H9 (cell line): ENCODE measurements at regions not wholly inside any gene's neighbourhood (a gene's known extent, or its start where the extent isn't known, plus 50 kb on each side); places are given as distances from the start of the nearest gene placed in this dataset.

Experiments used
- DNase-seq: peaks from one replicate; pipeline ENCODE4 v3.0.0-alpha.2; 2017
- H2AFZ ChIP-seq: one replicate; pipeline ENCODE4 v1.6.1; 2013; ENCODE audit warnings: mild to moderate bottlenecking, low read length, control low read depth, moderate library complexity
- H2AK5ac ChIP-seq: 2 replicates; pipeline ENCODE4 v1.6.1; 2013; ENCODE audit warnings: low read length, control low read depth, mixed read lengths; ENCODE audit not compliant: insufficient read length
- H2BK120ac ChIP-seq: one replicate; pipeline ENCODE4 v1.6.1; 2013; ENCODE audit warnings: low read depth, mild to moderate bottlenecking, low read length, control low read depth, inconsistent platforms; ENCODE audit not compliant: poor library complexity, severe bottlenecking
- H2BK12ac ChIP-seq: 2 replicates; pipeline ENCODE4 v1.6.1; 2013; ENCODE audit warnings: low read length, control low read depth, mixed read lengths, low read depth; ENCODE audit not compliant: insufficient read length
- H2BK15ac ChIP-seq: 2 replicates; pipeline ENCODE4 v1.6.1; 2013; ENCODE audit warnings: low read depth, low read length, control low read depth
- H2BK20ac ChIP-seq: one replicate; pipeline ENCODE4 v1.6.1; 2013; ENCODE audit warnings: low read depth, mild to moderate bottlenecking, low read length, control low read depth, inconsistent platforms; ENCODE audit not compliant: poor library complexity, severe bottlenecking
- H2BK5ac ChIP-seq: 2 replicates; pipeline ENCODE4 v1.6.1; 2013; ENCODE audit warnings: low read length, control low read depth, mixed read lengths; ENCODE audit not compliant: insufficient read length
- H3K14ac ChIP-seq: 2 replicates; pipeline ENCODE4 v1.6.1; 2013; ENCODE audit warnings: low read length, control low read depth; ENCODE audit not compliant: insufficient read depth
- H3K18ac ChIP-seq: 2 replicates; pipeline ENCODE4 v1.6.1; 2013; ENCODE audit warnings: low read depth, mild to moderate bottlenecking, mixed read lengths, low read length, control low read depth; ENCODE audit not compliant: insufficient read length
- H3K23ac ChIP-seq: 2 replicates; pipeline ENCODE4 v1.6.1; 2013; ENCODE audit warnings: low read length, control low read depth, mixed read lengths, low read depth; ENCODE audit not compliant: insufficient read length
- H3K23me2 ChIP-seq: 2 replicates; pipeline ENCODE4 v1.6.1; 2013; ENCODE audit warnings: low read depth, mild to moderate bottlenecking, mixed read lengths, low read length, control low read depth; ENCODE audit not compliant: insufficient read length, poor library complexity, severe bottlenecking
- H3K27ac ChIP-seq: 2 replicates; pipeline ENCODE4 v1.5.1; 2013; ENCODE audit warnings: low read length, control low read depth, mixed read lengths, low read depth; ENCODE audit not compliant: insufficient read length
- H3K27me3 ChIP-seq: 2 replicates; pipeline ENCODE4 v1.6.1; 2013; ENCODE audit warnings: low read length, control low read depth, inconsistent platforms; ENCODE audit not compliant: insufficient read depth
- H3K4ac ChIP-seq: 2 replicates; pipeline ENCODE4 v1.6.1; 2013; ENCODE audit warnings: low read depth, mild to moderate bottlenecking, control low read depth, inconsistent platforms, low read length, moderate library complexity
- H3K4me1 ChIP-seq: 2 replicates; pipeline ENCODE4 v1.6.1; 2013; ENCODE audit warnings: low read length, control low read depth, inconsistent platforms; ENCODE audit not compliant: insufficient read depth
- H3K4me2 ChIP-seq: 2 replicates; pipeline ENCODE4 v1.6.1; 2013; ENCODE audit warnings: low read length, control low read depth, mixed read lengths; ENCODE audit not compliant: insufficient read length, insufficient read depth
- H3K56ac ChIP-seq: 2 replicates; pipeline ENCODE4 v1.6.1; 2013; ENCODE audit warnings: low read depth, mild to moderate bottlenecking, mixed read lengths, low read length, control low read depth; ENCODE audit not compliant: insufficient read length
- H3K79me1 ChIP-seq: 2 replicates; pipeline ENCODE4 v1.6.1; 2013; ENCODE audit warnings: low read depth, mild to moderate bottlenecking, moderate library complexity, low read length, control low read depth, inconsistent platforms; ENCODE audit not compliant: insufficient read depth, poor library complexity, severe bottlenecking
- H3K79me2 ChIP-seq: 2 replicates; pipeline ENCODE4 v1.6.1; 2013; ENCODE audit warnings: low read length, control low read depth, inconsistent platforms; ENCODE audit not compliant: insufficient read depth
- H3K9ac ChIP-seq: 2 replicates; pipeline ENCODE4 v1.6.1; 2013; ENCODE audit warnings: low read length, control low read depth, mixed read lengths; ENCODE audit not compliant: insufficient read length; ENCODE audit errors: extremely low read depth
- H3K9me3 ChIP-seq: one replicate; pipeline ENCODE4 v1.6.1; 2013; ENCODE audit warnings: low read depth, low read length, inconsistent platforms; ENCODE audit not compliant: control insufficient read depth
- H3T11ph ChIP-seq: one replicate; pipeline ENCODE4 v1.6.1; 2013; ENCODE audit warnings: mild to moderate bottlenecking, low read length, control low read depth, inconsistent platforms
- H4K20me1 ChIP-seq: one replicate; pipeline ENCODE4 v1.6.1; 2013; ENCODE audit not compliant: control insufficient read depth, insufficient read length, insufficient read depth
- H4K5ac ChIP-seq: 2 replicates; pipeline ENCODE4 v1.6.1; 2013; ENCODE audit warnings: low read depth, mild to moderate bottlenecking, mixed read lengths, low read length, control low read depth; ENCODE audit not compliant: insufficient read length
- H4K8ac ChIP-seq: replicated peaks from 2 replicates; pipeline ENCODE4 v1.6.1; 2013; ENCODE audit warnings: low read length, control low read depth, mixed read lengths, low read depth; ENCODE audit not compliant: insufficient read length
- H4K91ac ChIP-seq: 2 replicates; pipeline ENCODE4 v1.6.1; 2013; ENCODE audit warnings: low read depth, mild to moderate bottlenecking, moderate library complexity, mixed read lengths, low read length, control low read depth; ENCODE audit not compliant: insufficient read length
- H3K27ac Mint-ChIP-seq, 3 experiments: 2 replicates in 2 of 3; 3 replicates in 1 of 3; pipeline ENCODE4 v1.8.0; 2020 to 2021; ENCODE audit warnings: mixed read lengths in 3 of 3, mild to moderate bottlenecking in 1 of 3, moderate library complexity in 1 of 3
- H3K27me3 Mint-ChIP-seq: 2 replicates; pipeline ENCODE4 v1.8.0; 2021; ENCODE audit warnings: low read depth, mild to moderate bottlenecking, moderate library complexity, mixed read lengths
- H3K36me3 Mint-ChIP-seq, 3 experiments: 2 replicates in 2 of 3; 3 replicates in 1 of 3; pipeline ENCODE4 v1.8.0; 2020 to 2021; ENCODE audit warnings: low read depth in 3 of 3, mixed read lengths in 3 of 3; ENCODE audit not compliant: insufficient read depth in 1 of 3
- H3K4me1 Mint-ChIP-seq, 2 experiments: 2 replicates each; pipeline ENCODE4 v1.8.0; 2020; ENCODE audit warnings: mixed read lengths in 2 of 2
- H3K4me3 Mint-ChIP-seq, 2 experiments: 2 replicates in 1 of 2; 3 replicates in 1 of 2; pipeline ENCODE4 v1.8.0; 2020 to 2021; ENCODE audit warnings: mild to moderate bottlenecking in 2 of 2, mixed read lengths in 2 of 2, moderate library complexity in 1 of 2
- H3K9me3 Mint-ChIP-seq, 2 experiments: 2 replicates in 1 of 2; 3 replicates in 1 of 2; pipeline ENCODE4 v1.8.0; 2020; ENCODE audit warnings: mild to moderate bottlenecking in 2 of 2, mixed read lengths in 2 of 2, moderate library complexity in 1 of 2
- WGBS: extraction: QIAGEN DNeasy Blood & Tissue Kit; methylation state at CpG from one replicate; pipeline ENCODE4 v1.1.7; 2013; ENCODE audit warnings: missing lambda C conversion rate, low lambda C conversion rate, mixed read lengths; ENCODE audit not compliant: insufficient read length; ENCODE audit errors: extremely low coverage; 5-methylcytosine and 5-hydroxymethylcytosine counted together
- TF ChIP-seq, protein P1 (sequence below): fragments of 200-600 bp; sonication (generic); conservative IDR thresholded peaks from 3 replicates; pipeline ENCODE4 v1.8.0; 2021; ENCODE audit warnings: antibody characterized with exemption, mild to moderate bottlenecking

GRCh38 chr4:27111627-27112026 is 251.0 kb downstream of the STIM2 start:
- Histone ChIP-seq H3K79me1 (no peaks in the 10 kb centered on the region), H3T11ph (no peak overlapping the region), H3K23me2 (no peaks in the 10 kb centered on the region), H2BK5ac (no peak overlapping the region), H2BK120ac (no peak overlapping the region), H4K20me1 (no peaks in the 10 kb centered on the region), H3K4me2 (no peak overlapping the region), H4K8ac (no peak overlapping the region), H3K27me3 (no peaks in the 10 kb centered on the region), H2BK12ac (no peak overlapping the region), H3K23ac (no peak overlapping the region), H3K4ac (no peak overlapping the region), H3K9ac (no peak overlapping the region), H4K91ac (no peak overlapping the region), H3K18ac (no peak overlapping the region), H3K4me1 (peaks cover 7% of the 10 kb centered on the region), H2AK5ac (no peak overlapping the region), H2BK15ac (no peak overlapping the region), H3K56ac (no peak overlapping the region), H3K27ac (no peak overlapping the region), H3K79me2 (no peaks in the 10 kb centered on the region), H3K14ac (no peak overlapping the region), H3K9me3 (no peaks in the 10 kb centered on the region), H2BK20ac (no peak overlapping the region), H2AFZ (no peak overlapping the region), H4K5ac (no peak overlapping the region)
- Mint-ChIP-seq H3K4me1 (peaks cover 21 to 24% of the 10 kb centered on the region in 2 experiments), H3K36me3 (peaks cover 0 to 2% (median 0%) of the 10 kb centered on the region in 3 experiments; a peak in 2 of 7 replicates), H3K9me3 (peaks cover under 1 to 2% of the 10 kb centered on the region in 2 experiments; a peak in 3 of 5 replicates), H3K4me3 (no peak overlapping the region), H3K27ac (no peak overlapping the region), H3K27me3 (no peaks in the 10 kb centered on the region)
- TF ChIP-seq, protein P1, sequence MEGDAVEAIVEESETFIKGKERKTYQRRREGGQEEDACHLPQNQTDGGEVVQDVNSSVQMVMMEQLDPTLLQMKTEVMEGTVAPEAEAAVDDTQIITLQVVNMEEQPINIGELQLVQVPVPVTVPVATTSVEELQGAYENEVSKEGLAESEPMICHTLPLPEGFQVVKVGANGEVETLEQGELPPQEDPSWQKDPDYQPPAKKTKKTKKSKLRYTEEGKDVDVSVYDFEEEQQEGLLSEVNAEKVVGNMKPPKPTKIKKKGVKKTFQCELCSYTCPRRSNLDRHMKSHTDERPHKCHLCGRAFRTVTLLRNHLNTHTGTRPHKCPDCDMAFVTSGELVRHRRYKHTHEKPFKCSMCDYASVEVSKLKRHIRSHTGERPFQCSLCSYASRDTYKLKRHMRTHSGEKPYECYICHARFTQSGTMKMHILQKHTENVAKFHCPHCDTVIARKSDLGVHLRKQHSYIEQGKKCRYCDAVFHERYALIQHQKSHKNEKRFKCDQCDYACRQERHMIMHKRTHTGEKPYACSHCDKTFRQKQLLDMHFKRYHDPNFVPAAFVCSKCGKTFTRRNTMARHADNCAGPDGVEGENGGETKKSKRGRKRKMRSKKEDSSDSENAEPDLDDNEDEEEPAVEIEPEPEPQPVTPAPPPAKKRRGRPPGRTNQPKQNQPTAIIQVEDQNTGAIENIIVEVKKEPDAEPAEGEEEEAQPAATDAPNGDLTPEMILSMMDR = no peak
- no CpG with 5 or more reads among the region's 3 CpGs for WGBS
- no peak for DNase-seq
